ENCODE measurements at regions not wholly inside any gene's neighbourhood (a gene's known extent, or its start where the extent isn't known, plus 50 kb on each side); places are given as distances from the start of the nearest gene placed in this dataset.
"Not testable (repeated sequence)": the region's sequence is repeated elsewhere in the genome, so short reads cannot be mapped to it uniquely, and the experiment has no call there.

GRCh38 chr10:4609251-4609650, 216.8 kb upstream of the AKR1E2 start:
- DNase-seq (ENCODE audit: low spot score) = no peak
- in situ Hi-C loops (cut with HindIII; ENCODE audit: low sequenced_read_pairs) = no loop called here

GRCh38 chr10:4607681-4608080, 218.3 kb upstream of the AKR1E2 start:
- in situ Hi-C loops (cut with HindIII; ENCODE audit: low sequenced_read_pairs) = no loop called here
- DNase-seq (ENCODE audit: low spot score) = no peak

- DNase-seq (ENCODE audit: low spot score) = no peak
- in situ Hi-C loops (cut with HindIII; ENCODE audit: low sequenced_read_pairs) = no loop called here
Observed at GRCh38 chr10:4606856-4607636, 219.0 kb upstream of the AKR1E2 start.

- in situ Hi-C loops (cut with HindIII; ENCODE audit: low sequenced_read_pairs) = no loop called here
- no peak for DNase-seq (ENCODE audit: low spot score)
Observed at GRCh38 chr10:4602764-4603491, 223.1 kb upstream of the AKR1E2 start.

GRCh38 chr10:4599471-4599870, 226.5 kb upstream of the AKR1E2 start:
- in situ Hi-C loops (cut with HindIII; ENCODE audit: low sequenced_read_pairs) = no loop called here
- no peak for DNase-seq (ENCODE audit: low spot score)

- in situ Hi-C loops (cut with HindIII; ENCODE audit: low sequenced_read_pairs); DNase-seq (ENCODE audit: low spot score): not testable (repeated sequence)
Observed at GRCh38 chr10:4597898-4598297, 228.1 kb upstream of the AKR1E2 start.

- in situ Hi-C loops (cut with HindIII; ENCODE audit: low sequenced_read_pairs) = no loop called here
- DNase-seq (ENCODE audit: low spot score) = no peak
Observed at GRCh38 chr10:4596951-4597350, 229.1 kb upstream of the AKR1E2 start.

- no peak for DNase-seq (ENCODE audit: low spot score)
- in situ Hi-C loops (cut with HindIII; ENCODE audit: low sequenced_read_pairs) = no loop called here
Observed at GRCh38 chr10:4595719-4596319, 230.2 kb upstream of the AKR1E2 start.

GRCh38 chr10:4590807-4591206, 235.2 kb upstream of the AKR1E2 start:
- in situ Hi-C loops (cut with HindIII; ENCODE audit: low sequenced_read_pairs) = no loop called here
- DNase-seq (ENCODE audit: low spot score) = no peak

- in situ Hi-C loops (cut with HindIII; ENCODE audit: low sequenced_read_pairs) = no loop called here
- DNase-seq (ENCODE audit: low spot score) = no peak
Observed at GRCh38 chr10:4588824-4589223, 237.2 kb upstream of the AKR1E2 start.

GRCh38 chr10:4587466-4587865, 238.5 kb upstream of the AKR1E2 start:
- in situ Hi-C loops (cut with HindIII; ENCODE audit: low sequenced_read_pairs) = no loop called here
- no peak for DNase-seq (ENCODE audit: low spot score)

- in situ Hi-C loops (cut with HindIII; ENCODE audit: low sequenced_read_pairs) = no loop called here
Observed at GRCh38 chr10:4586776-4587175, 239.2 kb upstream of the AKR1E2 start.

GRCh38 chr10:4581929-4582328, 244.1 kb upstream of the AKR1E2 start:
- in situ Hi-C loops (cut with HindIII; ENCODE audit: low sequenced_read_pairs) = no loop called here
- DNase-seq (ENCODE audit: low spot score) = no peak

More at GRCh38 chr10:4586776-4587175, 239.2 kb upstream of the AKR1E2 start:
- DNase-seq (ENCODE audit: low spot score) = peak; percentile 7

GRCh38 chr10:4579844-4580243, 246.2 kb upstream of the AKR1E2 start:
- DNase-seq (ENCODE audit: low spot score) = no peak
- in situ Hi-C loops (cut with HindIII; ENCODE audit: low sequenced_read_pairs) = no loop called here

GRCh38 chr10:4576206-4576605, 249.8 kb upstream of the AKR1E2 start:
- in situ Hi-C loops (cut with HindIII; ENCODE audit: low sequenced_read_pairs) = no loop called here

GRCh38 chr10:4569151-4569550, 256.9 kb upstream of the AKR1E2 start:
- DNase-seq (ENCODE audit: low spot score) = no peak
- in situ Hi-C loops (cut with HindIII; ENCODE audit: low sequenced_read_pairs) = no loop called here

More at GRCh38 chr10:4576206-4576605, 249.8 kb upstream of the AKR1E2 start:
- DNase-seq (ENCODE audit: low spot score) = no peak

- in situ Hi-C loops (cut with HindIII; ENCODE audit: low sequenced_read_pairs) = no loop called here
- DNase-seq (ENCODE audit: low spot score) = no peak
Observed at GRCh38 chr10:4568731-4569130, 257.3 kb upstream of the AKR1E2 start.

GRCh38 chr10:4568086-4568485, 257.9 kb upstream of the AKR1E2 start:
- in situ Hi-C loops (cut with HindIII; ENCODE audit: low sequenced_read_pairs) = no loop called here

GRCh38 chr10:4567637-4568036, 258.4 kb upstream of the AKR1E2 start:
- DNase-seq (ENCODE audit: low spot score) = no peak
- in situ Hi-C loops (cut with HindIII; ENCODE audit: low sequenced_read_pairs) = no loop called here

More at GRCh38 chr10:4568086-4568485, 257.9 kb upstream of the AKR1E2 start:
- DNase-seq (ENCODE audit: low spot score) = no peak

GRCh38 chr10:4566011-4566410, 260.0 kb upstream of the AKR1E2 start:
- no peak for DNase-seq (ENCODE audit: low spot score)
- in situ Hi-C loops (cut with HindIII; ENCODE audit: low sequenced_read_pairs) = no loop called here

All from G401 (cell line).